Sciatic nerve (tissue), 2 donors: ENCODE measurements at regions not wholly inside any gene's neighbourhood (a gene's known extent, or its start where the extent isn't known, plus 50 kb on each side); places are given as distances from the start of the nearest gene placed in this dataset.
A peak's percentile ranks its signal among the peaks of the same experiment; 100 is the strongest.

Experiments
- ATAC-seq: fragments of 200-7000 bp; cut with Tn5 transposase; one replicate; pipeline ENCODE4 v1.9.1; 2020; ENCODE audit warnings: mild to moderate bottlenecking, moderate library complexity
- DNase-seq: peaks from one replicate; pipeline ENCODE4 v3.0.0-alpha.2; 2020; ENCODE audit warnings: low spot score
- intact Hi-C: fragments of 100-400 bp; cut with DNase I; formaldehyde crosslinking; loops from one replicate; pipeline ENCODE4 v1.14.2; 2022
- donor health status: DM: no; HTN: no; CAD: no.
- donor health status: DM: no; HTN: no; CAD: no.

DNA sequence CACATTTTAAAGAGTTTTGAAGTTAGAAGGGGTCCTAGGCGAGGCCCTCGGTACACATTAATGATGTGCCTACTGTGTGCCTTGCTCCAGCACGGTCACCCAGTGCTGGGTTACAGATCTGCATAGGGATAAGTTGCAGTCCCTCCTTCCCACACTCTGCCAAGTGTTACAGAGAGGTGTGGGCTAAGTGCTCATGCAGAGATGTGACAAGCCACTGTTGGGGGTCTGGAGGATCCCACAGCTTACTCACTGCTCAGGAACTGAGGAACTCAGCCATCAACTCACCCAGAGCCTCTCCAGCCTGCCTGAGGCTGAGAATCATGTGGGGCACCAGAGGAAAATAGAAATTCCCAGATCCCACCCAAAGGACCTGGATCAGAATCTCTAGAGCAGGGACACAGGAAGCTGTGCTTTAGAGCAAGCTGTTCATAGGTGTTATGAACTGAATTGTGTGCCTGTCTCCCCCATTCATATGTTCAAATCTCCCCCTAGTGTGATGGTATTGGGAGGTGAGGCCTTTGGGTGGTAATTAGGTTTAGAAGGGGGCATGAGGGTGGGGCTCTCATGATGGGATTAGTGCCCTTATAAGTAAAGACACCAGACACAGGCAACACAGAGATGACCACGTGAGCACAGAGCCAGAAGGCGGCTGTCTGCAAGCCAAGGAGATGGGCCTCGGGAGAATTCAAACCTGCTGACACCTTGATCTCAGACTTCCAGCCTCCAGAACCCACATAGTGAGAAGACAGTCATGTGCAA is 164.1 kb downstream of the HSD17B3 start:
- ATAC-seq (no peak), DNase-seq (no peak)
- intact Hi-C loops: no loop called here

DNA sequence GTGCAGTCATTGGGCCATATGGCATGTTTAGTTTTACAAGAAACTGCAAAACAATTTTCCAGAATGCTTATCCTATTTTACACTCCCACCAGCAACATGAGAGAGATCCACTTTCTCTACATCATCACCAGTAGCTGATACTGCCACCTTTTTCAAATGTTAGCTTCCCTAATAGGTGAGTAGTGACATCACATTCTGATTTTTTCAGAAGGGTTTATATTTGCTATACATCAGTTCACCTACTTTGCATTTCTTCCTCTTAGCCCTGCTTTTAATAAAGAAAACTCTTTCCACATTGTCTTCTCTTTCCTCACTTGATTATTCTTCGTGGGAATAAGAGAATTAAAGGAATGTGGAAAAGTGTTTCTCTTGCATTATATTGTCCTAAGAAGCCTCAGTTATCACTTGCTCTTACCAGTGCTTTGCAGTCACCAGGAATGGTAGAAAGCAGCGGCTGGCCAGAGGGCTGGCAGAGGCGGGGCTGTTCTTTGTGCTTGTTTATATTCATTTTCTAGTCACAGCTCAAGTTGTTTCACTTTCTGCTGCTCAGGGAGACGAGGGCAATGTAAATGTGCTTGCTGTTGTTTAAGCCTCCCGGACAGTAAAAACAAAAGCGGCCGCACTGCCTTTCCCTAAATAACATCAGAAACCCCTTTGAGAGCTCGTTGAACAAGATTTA is 164.8 kb downstream of the HSD17B3 start:
- DNase-seq (peak; percentile 74), ATAC-seq (peak; percentile 73)
- intact Hi-C loops: no loop called here

DNA sequence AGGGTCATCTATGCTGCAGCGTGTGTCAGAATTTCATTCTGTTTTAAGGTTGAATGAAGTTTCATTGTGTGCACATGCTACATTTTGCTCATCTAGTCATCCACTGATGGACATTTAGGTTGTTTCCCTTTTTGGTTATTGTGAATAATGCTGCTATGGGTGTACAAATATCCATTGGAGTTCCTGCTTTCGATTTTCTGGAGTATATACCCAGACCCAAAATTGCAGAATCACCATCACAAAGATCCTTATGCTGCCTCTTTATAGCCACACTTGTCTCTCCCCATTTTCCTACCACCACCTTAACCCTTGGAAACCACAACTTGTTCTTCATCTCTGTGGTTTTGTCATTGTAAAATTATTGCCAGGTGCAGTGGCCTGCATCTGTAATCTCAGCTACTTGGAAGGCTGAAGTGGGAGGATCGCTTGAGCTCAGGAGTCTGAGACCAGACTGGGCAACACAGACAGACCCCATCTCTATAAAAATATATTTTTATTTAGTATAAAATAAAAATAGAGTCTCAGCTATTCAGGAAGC is 166.2 kb downstream of the HSD17B3 start:
- DNase-seq (no peak), ATAC-seq (no peak)
- intact Hi-C loops: no loop called here

DNA sequence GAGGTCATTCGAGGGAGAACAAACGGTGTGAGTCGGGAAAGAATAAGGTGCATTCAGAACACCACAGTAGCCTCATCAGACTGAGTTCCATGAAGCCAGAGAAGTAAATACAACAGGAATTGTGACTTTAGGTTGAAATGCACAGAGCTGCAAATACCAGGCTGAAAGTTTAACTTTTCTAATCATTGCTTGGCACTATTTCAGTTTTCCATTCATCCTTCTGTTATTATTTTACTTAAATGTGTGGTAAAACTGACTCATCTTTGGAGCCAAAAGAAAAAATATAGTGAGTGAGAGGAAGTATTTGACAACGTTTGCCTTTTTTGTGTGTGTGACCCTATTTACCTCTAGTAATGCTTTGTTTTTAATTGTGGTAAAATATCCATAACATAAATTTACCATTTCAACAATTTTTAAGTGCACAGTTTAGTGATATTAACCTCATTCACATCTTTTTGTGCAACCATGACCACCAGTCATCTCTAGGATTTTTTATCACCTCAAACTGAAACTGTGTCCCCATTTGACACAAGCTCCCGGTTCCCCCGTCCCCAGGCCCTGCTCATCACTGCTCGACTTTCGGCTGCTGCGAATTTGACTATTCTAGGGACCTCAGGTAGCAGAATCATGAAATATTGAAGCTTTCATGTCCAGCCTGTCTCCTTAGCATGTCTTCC is 166.8 kb downstream of the HSD17B3 start:
- DNase-seq: no peak
- intact Hi-C loops: no loop called here
- ATAC-seq: no peak

- DNase-seq (no peak), ATAC-seq (no peak)
- intact Hi-C loops: no loop called here
Measured at GRCh38 chr9:96133321-96134021, 168.5 kb downstream of the HSD17B3 start.

- ATAC-seq (no peak), DNase-seq (no peak)
- intact Hi-C loops: no loop called here
Measured at GRCh38 chr9:96131825-96132224, 170.2 kb downstream of the HSD17B3 start.

DNA sequence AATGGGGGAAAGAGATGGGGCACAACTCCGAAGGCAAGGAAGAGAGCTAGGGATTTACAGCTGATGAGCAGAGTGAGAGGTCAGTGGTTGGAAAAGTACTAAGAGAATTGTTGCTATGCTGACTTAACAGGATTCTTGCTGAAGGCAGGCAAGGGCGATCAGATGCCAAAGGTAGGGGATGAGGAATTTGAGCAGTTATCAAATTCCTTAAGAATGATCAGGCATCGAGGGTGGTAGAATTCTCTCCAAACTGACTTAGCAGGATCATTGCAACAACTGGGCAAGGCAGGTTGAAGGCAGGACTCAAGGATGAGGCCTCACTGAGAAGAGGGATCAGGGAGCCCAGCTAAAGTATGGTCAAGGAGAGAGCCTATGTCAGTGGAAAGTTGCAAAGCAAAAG is 171.0 kb downstream of the HSD17B3 start:
- intact Hi-C loops: no loop called here
- ATAC-seq (no peak), DNase-seq (no peak)

- DNase-seq: no peak
- ATAC-seq: no peak
- intact Hi-C loops: no loop called here
Measured at GRCh38 chr9:96129747-96130146, 172.2 kb downstream of the HSD17B3 start.

DNA sequence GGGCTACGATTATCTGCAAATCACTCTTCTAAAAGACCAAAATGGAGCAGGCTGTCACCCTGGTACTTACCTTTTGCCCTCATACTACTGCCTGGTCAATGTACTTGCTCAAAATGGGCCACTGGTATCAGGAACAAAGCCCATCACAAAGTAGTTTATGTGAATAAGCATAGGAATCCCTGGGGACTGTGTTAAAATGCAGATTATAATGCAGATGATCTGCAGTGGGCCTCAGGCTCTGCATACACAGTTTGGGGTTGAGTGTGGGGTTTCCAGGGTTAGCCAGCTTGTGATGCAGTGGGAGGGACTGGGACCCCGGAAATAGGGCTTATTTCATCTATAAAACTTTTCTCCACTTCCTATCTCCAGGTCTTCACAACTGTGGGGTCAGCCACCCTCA is 173.1 kb downstream of the HSD17B3 start:
- intact Hi-C loops: no loop called here
- no peak for DNase-seq
- no peak for ATAC-seq

DNA sequence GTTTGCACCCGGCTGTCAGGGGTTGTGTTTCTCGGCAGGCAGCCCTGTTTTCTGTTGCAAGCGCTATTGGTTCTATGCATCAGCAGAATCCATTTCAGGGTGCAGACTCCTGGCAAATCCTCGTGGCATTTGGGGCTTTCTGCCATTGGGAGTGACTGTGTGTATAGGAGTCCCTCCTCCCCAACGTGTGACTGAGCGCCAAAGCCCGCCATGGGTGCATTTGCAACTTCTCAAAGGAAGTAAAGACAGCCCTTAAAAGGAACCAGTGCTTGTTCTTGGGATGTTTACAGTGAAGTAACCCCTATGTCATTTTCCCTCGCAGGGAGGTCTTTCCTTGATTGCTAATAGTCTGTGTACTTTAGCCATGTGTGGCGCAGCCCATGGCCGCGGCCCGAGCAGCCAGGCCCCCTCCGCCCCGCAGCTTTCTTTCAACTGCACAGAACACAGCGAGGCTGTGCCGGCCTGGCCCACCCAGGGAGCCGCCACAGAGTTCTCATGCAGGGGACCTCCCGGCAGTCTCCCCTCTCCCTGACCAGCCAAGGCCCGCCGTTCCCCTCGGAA is 175.6 kb downstream of the HSD17B3 start:
- DNase-seq: no peak
- intact Hi-C loops: no loop called here
- ATAC-seq: peak; percentile 52

DNA sequence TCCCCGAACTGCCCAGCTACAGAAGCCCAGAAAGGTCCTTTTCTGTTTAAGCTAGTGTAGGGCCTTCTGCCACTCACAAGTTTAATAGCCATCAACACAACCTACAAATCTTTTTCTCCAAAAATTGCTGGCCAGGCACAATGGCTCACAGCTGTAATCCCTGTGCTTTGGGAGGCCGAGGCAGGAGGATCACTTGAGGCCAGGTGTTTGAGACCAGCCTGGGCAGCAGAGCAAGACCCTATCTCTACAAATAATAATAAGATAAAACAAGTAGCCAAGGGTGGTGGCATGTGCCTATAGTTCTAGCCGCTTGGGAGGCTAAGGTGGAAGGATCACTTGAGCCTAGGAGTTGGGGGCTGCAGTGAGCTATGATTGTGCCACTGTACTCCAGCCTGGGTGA is 176.4 kb downstream of the HSD17B3 start:
- ATAC-seq (no peak), DNase-seq (no peak)
- intact Hi-C loops: no loop called here

DNA sequence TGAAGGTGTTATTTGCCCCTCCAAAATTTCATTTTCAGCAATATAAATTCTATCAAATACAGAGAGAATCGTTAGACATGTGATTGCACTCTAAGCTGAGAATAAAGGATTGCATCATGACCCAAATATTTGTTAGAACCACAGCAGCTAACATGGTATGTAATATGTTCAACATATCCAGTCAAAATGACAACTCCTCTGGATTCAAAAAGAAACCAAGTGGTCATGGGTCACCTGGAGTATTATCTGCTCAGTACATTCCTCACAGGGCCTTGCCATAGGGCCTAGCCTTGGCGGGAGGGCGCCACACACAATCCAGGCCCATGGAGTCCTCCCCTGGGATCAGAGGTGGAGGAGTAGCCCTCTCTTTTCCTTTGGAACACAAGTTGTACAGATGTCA is 179.2 kb downstream of the HSD17B3 start:
- DNase-seq: no peak
- intact Hi-C loops: no loop called here
- ATAC-seq: peak; percentile 25

DNA sequence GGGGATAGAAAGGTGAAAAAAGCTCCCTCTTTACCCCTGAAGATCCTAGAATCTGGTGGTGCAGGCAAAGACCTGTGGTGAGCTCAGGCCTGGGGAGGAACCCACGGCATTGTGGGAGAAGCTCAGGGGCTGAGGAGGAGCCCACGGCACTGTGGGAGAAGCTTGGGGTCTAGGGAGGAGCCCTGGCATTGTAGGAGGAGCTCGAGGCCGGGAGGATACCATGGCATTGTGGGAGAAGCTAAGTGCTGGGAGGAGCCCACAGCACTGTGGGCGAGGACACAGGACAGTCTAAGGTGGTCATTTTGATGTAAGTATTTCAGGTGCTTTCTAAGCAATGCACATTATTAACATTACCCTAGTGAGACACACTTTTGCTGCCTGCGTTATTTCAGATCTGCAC is 179.7 kb downstream of the HSD17B3 start:
- intact Hi-C loops: no loop called here
- peak; percentile 29 for ATAC-seq

DNA sequence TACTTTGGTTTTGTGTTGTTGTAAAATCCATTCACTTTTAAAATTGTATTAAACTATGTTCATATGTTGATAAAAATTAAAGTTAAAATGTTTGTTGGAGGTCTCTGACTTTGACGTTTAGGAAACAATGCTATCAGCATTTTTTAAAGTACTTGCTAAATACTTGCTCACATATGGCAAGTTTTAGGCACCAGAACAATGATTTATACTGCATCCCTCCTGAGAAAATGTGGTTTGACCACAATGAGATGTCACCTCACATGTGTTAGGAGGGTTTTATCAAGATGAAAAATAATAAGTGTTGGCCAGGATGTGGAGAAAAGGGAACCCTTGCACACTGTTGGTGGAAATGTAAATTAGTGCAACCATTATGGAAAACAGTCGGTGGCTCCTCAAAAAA is 180.8 kb downstream of the HSD17B3 start:
- DNase-seq (no peak), ATAC-seq (no peak)
- intact Hi-C loops: no loop called here

More for the DNA sequence above, 179.7 kb downstream of the HSD17B3 start:
- DNase-seq: no peak

DNA sequence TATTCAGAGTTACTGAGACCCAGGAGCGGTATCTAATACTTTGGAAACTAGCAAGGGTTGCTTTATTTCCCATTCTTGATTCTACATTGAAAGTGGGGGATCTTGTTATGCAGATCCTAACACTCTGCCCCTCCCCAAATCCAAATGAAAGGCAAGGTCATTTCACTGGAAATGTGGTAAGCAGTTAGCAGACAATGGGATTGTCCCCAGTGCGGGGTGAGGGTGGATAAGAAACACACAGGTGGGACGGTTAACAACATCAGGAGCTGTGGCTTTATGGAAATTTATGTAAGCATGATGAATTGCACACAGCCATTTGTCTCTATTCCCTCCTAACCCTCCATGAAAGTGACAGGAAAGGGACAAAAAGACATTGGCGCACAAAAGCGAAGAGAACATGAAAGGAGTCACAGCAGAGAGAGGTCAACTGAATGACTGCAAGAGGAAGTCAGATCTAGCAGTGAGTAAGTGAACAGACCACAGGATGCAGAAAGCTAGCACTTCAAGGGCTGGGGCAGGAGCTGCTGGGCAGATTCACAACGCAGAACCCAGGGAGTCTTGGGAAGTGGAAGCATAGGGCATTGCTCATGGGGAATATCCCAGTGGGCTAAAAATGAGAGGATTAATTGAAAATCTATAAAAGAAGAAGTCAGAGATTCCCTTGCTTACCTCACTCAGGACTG is 184.4 kb downstream of the HSD17B3 start:
- DNase-seq (no peak), ATAC-seq (no peak)
- intact Hi-C loops: no loop called here

- ATAC-seq: peak; percentile 80
- no peak for DNase-seq
- intact Hi-C loops: no loop called here
Measured at GRCh38 chr9:96116275-96117064, 185.5 kb downstream of the HSD17B3 start.

DNA sequence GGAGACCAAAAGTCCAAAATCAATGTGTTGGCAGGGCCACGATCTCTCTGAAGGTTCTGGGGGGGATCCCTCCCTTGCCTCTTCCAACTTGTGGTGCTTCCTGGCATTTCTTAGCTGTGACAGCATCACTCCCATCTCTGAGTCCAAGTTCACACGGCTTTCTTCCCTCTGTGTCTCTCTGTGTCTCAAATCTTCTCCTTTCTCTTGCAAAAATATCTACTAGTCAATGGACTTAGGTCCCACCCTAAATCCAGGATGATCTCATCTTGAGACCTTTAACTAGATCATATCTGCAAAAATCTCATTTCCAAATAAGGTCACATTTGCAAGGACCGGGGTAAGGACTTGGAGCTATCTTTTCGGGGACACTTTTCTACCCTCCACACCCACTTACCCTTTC is 186.1 kb downstream of the HSD17B3 start:
- ATAC-seq: no peak
- no peak for DNase-seq
- intact Hi-C loops: no loop called here

DNA sequence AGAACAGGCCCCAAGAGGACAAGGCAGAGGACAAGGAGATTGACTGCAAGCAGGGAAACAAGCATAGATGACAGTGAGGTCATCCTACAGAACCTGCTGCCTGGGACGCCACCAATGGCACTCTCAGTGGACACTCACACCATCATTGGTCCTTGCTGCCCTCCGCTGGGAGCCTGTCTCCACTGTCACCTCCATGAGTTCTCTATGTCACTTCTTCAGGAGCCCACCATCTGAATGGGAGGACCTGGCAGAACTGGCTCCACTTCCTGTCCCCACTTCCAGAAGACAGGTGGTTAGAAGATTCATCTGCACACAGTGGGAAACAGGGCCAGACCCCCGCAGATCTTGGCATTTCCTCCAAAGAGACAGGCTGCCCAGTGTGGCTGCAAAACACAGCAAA is 188.9 kb downstream of the HSD17B3 start:
- ATAC-seq (no peak), DNase-seq (no peak)

More for the DNA sequence above, 188.9 kb downstream of the HSD17B3 start:
- intact Hi-C loops: no loop called here
